Activated naive CD4-positive, alpha-beta T cell treated with Interleukin-2 at 50 U/mL for 16 hours (primary cell): ENCODE measurements at regions not wholly inside any gene's neighbourhood (a gene's known extent, or its start where the extent isn't known, plus 50 kb on each side); places are given as distances from the start of the nearest gene placed in this dataset.

Experiments
- DNase-seq: peaks from one replicate; pipeline ENCODE4 v3.0.0-alpha.2; 2020

GRCh38 chr1:57696043-57696442 is 272.2 kb upstream of the DAB1 start:
- no peak for DNase-seq

- no peak for DNase-seq
Observed at GRCh38 chr1:57686306-57686705, 262.4 kb upstream of the DAB1 start.

GRCh38 chr1:57683037-57683942 is 259.4 kb upstream of the DAB1 start:
- no peak for DNase-seq

DNA sequence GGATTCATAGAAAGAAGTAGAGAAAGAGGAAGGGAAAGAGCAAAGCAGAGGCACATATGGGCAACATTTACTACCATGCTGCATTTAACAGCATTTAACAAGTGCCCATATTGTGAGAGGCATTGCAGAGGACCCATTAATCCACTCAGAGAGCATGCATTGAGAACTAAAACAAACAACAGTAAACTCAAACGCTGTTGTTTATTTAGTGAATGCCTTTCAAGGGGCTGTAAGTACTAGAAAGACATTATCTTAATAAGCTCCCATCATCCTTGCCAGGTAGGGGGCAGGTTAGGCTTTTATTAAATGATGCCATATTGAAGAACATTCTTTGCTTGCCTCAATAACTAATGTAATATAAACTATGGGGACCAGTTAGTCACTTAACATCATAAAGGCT is 254.3 kb upstream of the DAB1 start:
- DNase-seq = no peak

- DNase-seq = no peak
Observed at GRCh38 chr1:57675776-57676175, 251.9 kb upstream of the DAB1 start.

DNA sequence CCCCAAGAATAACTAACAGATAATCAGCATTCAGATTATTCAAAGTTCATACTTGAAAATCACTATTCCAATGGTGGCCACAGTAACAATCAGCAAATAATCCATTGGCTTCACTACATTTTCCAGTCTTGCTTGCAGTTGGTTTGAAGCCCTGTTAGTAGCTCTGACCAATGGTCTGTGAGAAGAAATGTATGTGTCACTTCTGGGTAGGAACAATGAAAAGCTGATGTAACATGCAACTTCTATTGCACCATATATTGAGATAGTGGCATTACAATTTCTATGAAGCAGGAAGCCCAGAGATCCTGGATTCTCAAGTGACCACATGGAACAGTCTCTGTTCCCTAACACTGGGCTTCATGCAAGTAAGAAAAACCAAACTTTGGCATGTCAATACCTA is 250.9 kb upstream of the DAB1 start:
- DNase-seq = no peak

GRCh38 chr1:57672346-57673140 is 248.7 kb upstream of the DAB1 start:
- DNase-seq = no peak

DNA sequence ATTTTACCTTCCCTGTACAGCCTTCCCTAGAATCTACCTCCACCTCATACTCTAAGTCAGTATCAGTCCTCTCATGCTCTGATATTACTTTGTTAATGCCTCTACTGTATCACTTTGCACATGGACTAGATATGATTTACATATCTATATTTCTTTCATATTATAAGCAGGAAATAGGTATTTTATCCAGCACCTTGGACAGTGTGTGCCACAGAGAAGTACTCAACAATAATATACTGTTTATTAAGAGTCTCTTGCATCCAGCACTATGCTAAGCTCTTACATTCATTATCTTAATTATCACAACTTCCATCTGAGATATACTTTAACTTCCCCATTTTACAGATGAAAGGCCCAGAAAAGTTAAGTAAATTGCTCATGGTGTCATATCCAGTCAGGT is 247.9 kb upstream of the DAB1 start:
- DNase-seq = no peak

GRCh38 chr1:57659804-57660203 is 235.9 kb upstream of the DAB1 start:
- no peak for DNase-seq

GRCh38 chr1:57655161-57655560 is 231.3 kb upstream of the DAB1 start:
- no peak for DNase-seq

DNA sequence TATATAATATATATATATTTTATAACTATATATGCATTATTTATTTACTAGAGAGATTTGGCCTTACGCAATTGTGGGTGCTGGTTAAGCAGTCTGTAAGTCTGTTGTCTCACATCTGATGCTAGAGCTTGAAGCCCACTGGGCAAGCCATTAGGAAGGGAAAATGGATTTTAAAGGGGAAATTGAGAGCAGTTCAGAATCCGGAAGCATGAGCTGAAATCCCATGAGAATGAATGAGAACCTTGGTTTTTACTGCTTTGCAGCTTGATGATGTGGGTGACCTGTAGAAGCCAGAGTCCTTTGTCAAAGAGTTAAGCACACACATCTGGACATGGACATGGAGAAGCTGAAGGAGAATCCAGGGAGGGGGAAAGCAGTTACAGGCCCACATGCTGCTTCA is 220.8 kb upstream of the DAB1 start:
- no peak for DNase-seq

GRCh38 chr1:57638239-57638638 is 214.4 kb upstream of the DAB1 start:
- DNase-seq = no peak

DNA sequence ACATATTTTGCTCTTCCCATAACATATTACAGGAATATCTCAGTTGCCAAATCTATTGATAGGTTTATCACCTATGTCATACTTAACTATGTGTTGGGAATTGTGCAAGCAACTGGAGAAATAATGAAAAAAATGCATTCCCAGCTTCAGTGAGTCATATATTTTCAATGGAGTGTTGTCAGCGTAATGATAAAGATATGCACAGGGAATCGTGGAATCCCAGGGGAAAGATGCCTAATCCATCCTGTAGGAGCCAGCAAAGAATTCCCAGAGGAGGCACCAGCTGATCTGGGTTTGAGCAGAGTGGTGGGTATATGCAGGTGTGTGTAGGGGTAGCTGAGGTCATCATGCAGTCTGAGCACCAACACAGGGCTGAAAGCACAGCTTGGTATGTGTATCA is 213.3 kb upstream of the DAB1 start:
- no peak for DNase-seq

DNA sequence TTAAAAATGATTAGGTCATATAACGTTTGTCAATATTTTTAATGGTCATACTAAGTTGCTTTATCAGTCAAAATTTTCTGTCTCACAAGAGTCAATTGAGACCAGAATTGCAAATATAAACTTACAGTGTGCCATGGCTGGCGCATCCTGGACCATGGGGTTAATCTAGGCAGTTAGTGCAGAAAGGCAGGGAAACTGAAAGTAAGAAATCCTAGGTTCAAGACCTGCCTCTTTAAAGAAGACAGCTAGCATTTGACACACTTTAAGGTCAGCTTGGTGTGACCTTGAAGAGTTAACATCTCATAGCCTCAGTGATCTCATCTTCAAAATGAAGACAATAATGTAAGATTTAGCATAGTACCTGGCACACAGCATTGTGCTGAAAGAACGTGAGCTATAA is 210.0 kb upstream of the DAB1 start:
- DNase-seq = no peak

DNA sequence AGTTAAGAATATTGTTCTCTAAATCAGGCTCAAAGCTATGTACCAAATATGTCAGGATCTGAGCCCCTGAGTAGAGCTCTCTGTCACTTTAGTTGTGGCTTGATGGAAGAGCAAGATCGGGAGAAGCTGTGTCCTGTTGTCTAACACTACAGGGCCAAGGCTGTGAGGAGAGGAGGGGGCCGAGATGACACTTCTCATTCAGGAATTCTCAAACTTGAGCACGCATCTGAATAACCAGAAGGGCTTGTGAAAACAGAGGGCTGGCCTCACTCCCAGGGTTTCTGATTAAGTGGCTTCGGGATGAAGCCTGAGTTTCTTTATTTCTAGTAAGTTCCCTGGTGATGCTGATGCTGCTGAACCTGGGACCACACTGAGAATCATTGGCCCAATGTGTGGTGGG is 209.2 kb upstream of the DAB1 start:
- no peak for DNase-seq

DNA sequence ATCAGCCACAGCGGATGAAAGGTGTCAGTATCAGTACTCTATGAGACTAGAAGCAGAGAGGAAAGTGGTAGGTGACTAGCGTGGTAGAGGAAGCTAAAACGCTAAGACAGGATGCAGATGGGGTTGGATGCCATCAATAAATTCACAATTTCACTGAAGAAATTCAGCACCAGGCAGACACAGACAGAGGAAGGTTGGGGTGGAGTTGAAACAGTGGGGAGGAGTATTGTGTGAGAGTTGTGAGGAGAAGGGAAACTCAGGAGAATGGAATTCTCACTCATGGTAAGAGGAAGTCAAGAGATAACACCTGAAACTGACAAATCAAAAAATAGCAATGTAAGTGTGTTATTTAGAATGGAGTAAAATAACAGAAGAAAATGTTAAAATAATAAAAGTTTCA is 208.5 kb upstream of the DAB1 start:
- no peak for DNase-seq

DNA sequence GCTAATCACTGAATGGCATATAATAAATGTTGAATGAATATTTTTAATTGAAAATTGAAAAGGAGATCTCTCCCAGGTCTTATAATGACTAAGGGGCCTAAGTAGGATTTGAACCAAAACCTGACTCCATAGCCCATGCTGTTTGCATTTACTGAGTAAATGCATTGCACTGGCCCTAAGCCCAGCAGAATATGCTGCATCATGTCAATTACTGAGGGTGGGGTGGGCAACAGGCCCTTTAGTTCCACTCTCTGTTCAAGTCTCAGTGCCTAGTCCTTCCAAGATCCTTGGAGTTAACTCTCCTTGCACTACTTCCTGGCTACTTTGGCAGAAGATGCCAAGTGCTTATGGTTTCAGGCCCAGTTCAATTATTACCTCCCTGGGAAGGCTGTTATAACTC is 203.8 kb upstream of the DAB1 start:
- no peak for DNase-seq

GRCh38 chr1:57623791-57624538 is 200.1 kb upstream of the DAB1 start:
- DNase-seq = no peak

- DNase-seq = no peak
Observed at GRCh38 chr1:57623039-57623790, 199.4 kb upstream of the DAB1 start.

DNA sequence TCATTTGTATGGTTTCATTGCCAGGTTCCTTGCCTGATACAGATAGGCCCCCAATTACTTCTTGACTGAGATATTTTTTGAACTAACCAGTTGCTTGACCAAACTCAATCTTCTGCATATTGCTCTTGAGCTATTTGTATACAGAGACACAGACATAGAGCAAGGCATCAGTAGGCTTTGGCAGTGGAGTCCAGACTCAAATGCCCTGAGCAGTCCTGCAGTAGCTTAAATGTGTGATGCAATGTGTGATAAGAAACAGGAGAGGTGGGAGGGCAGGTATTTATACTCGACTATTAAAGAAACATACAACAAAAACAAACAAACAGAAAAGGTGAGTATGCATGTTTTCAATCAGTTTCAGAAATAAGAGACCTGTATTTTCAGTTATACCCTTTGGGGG is 197.9 kb upstream of the DAB1 start:
- DNase-seq = no peak

- DNase-seq = no peak
Observed at GRCh38 chr1:57620605-57621004, 196.7 kb upstream of the DAB1 start.

DNA sequence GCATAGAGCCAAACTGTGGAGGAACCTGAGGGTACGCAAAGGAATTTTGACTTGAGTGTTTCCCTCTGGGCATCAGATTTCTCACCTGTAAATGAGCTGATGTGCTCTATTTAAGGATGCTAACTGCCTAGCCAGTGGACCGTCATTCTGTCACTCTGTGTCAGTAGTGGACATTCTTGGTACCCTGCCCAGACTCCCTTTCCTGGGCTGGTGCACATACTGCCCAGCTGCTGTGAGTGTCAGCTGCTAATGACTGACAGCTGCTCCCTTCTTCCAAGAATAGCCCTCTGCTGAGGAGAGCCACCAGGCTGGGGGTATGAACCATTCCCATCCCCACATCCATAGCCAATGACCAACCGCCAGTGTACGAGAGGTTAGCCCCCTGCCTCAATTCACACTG is 193.1 kb upstream of the DAB1 start:
- DNase-seq = no peak

GRCh38 chr1:57615956-57616355 is 192.1 kb upstream of the DAB1 start:
- no peak for DNase-seq
